ENCODE measurements at regions not wholly inside any gene's neighbourhood (a gene's known extent, or its start where the extent isn't known, plus 50 kb on each side); places are given as distances from the start of the nearest gene placed in this dataset.
A peak's percentile ranks its signal among the peaks of the same experiment; 100 is the strongest.
"Not testable (repeated sequence)": the region's sequence is repeated elsewhere in the genome, so short reads cannot be mapped to it uniquely, and the experiment has no call there.

- DNase-seq (ENCODE audit: low spot score): no peak
Observed at GRCh38 chr14:105913221-105913620, 386.8 kb downstream of the TMEM121 start.

GRCh38 chr14:105913861-105914260 lies 387.5 kb downstream of the TMEM121 start:
- DNase-seq (ENCODE audit: low spot score): no peak

DNA sequence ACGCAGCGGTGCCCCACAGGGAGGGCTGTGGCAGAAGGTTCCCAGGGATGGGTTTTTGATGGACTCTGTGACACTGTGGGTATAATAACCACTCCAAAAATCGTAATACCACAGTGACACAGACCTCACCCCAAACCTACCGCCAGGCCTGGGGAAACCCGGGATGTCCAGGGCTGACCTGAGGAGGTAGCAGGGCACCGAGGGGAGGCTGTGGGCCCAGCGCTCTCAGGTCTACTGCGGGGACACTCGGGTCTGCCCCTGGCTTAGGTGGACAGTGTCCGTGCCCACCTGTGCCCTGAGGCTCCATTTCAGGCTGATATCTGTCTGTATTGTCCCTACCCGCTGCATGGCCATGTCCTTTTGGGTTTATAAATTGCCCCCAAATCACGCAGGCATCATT lies 387.9 kb downstream of the TMEM121 start:
- not testable (repeated sequence) for DNase-seq (ENCODE audit: low spot score)

GRCh38 chr14:105914738-105915385 lies 388.5 kb downstream of the TMEM121 start:
- DNase-seq (ENCODE audit: low spot score): no peak

DNA sequence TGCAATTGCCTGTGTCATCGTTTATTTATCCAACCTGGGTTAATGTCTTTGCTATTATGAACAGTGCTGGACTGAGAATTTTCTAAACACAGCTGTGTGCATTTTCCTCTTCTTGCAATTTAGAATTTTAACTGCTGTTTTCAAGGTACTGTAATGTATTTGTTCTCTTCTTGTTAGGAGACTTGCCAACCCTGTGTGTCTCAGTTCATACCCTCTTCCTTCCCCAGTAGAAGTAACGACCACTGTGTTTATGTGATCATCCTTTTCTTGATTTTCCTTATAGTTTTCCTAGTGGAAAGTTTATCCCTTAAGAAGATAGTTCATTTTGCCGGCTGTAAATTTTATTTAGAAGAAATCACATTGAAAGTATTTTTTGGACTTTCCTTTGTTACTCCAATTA lies 389.2 kb downstream of the TMEM121 start:
- not testable (repeated sequence) for DNase-seq (ENCODE audit: low spot score)

- not testable (repeated sequence) for DNase-seq (ENCODE audit: low spot score)
Observed at GRCh38 chr14:105917136-105917932, 391.0 kb downstream of the TMEM121 start.

GRCh38 chr14:105917933-105918436 lies 391.6 kb downstream of the TMEM121 start:
- DNase-seq (ENCODE audit: low spot score): no peak

DNA sequence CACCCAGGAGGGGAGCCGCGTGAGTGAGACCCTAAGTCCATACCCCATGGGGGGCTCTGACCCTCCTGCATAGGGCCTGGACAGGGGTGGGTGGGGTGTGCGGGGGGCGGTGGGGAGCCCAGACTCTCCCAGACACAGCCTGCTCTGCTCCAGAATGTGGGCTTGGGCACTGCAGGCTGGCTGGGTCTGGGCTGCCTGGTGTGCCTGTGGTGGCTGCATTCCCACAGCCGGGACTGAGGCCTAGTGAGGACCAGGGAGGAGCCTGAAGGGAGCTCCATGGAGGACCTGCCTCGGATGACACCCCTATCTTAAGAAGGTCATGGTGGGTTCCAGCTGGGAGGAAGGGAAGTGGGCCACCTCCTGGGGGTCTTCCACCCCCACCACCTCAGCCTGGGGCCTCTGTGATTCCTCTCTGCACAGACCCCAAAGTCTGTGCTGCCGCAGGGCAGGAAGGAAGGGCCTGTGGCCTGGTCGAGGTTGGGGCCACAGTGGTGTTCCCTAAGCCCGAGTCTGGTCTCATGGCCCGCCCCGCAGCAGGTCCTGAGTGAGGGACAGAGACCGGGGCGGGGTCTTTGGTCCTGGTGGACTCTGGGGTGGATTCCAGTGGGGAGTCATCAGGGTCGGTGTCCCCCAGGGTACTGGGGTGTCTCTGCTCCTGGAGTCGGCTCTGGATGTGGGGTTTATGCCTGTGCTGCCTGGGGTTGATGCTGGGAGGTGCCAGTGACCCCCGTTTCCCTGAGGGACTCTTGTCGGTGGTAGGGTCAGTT lies 392.3 kb downstream of the TMEM121 start:
- no peak for DNase-seq (ENCODE audit: low spot score)

GRCh38 chr14:105919458-105920150 lies 393.2 kb downstream of the TMEM121 start:
- DNase-seq (ENCODE audit: low spot score): no peak

DNA sequence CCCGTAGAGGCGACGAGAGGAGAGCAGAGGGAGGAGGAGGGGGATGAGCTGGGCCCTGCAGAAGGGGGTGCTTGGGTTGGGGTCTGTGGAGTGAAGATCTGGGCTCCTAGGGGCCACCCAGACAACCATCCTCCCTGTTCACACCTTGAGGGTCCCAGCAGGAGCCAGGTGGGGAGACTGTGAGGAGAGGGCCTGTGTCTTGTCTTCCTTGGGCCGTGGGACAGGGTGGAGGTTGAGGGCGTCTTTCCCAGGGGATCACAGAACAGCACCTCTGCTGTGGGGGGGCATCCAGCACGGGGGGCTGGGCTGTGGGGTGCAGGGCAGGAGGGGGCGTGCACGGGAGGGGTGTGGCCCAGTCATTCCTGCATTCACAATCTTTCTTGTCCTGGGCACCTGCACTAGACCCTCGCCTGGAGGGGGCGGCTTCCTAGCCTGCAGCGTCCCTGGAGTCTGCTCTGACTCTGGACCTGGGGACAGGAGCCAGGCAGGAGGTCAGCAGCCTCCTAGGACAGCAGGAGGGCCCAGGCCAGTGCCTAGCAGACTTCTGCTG lies 393.8 kb downstream of the TMEM121 start:
- not testable (repeated sequence) for DNase-seq (ENCODE audit: low spot score)

DNA sequence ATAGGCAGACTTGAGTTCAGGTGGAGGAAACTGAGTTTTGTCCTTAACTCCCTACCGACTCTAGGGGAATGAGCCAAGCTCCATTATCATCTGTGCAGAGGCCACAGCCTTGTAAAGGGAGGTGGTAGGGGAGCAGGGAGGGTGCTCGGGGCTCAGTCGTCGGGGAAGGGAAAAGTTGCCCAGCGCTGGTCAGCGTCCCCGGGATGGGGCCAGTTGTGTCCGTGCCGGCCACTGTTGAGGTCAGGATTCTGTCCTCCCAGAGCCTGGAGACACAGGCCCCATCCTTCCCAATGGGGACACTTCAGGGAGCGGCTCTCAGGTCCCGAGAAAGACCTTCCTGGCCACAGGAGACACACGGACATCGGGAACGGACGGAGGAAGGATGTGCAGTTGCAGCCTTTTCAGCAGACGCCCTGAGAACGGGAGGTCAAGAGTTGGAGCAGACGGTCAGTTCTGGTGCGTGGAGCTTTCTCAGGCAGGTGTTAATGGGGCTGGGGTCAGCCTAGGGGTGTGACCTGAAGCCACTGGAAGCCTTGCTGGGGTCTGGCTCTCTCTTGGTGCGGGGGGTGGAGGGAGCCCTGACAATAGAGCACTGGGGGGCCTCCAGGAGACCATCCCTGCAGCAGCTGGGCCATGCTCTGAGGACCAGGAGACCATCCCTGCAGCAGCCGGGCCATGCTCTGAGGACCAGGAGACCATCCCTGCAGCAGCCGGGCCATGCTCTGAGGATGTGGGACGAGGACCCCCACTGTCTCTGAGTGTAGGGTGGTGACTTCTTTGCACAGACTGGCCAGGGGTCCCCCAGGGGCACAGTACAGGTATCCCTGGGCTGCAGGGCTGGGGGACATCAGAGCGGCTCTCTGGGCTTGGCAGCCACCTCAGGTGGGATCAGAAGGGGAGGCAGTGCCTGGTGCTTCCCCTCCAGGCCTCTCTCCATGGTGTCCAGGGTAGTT lies 394.7 kb downstream of the TMEM121 start:
- DNase-seq (ENCODE audit: low spot score): not testable (repeated sequence)

DNA sequence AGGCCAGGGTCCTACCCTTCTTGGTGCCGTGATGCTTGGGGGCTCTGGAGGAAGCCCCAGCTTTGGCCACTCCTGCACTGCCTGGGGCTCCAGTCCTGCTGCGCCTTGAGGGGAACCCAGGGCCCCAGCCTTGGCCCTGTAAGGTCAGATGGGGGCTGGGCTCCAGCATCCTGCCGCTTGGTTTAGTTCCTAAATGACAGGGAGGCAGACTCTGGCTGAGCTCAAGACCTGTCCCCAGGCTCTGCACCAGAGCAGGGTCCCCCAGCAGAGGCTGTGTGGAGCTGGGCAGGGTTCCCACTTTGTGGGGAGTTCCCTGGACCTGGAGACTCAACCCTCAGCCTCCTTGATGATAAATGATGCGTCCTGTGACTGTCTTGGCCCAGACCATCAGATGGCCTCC lies 395.4 kb downstream of the TMEM121 start:
- not testable (repeated sequence) for DNase-seq (ENCODE audit: low spot score)

- DNase-seq (ENCODE audit: low spot score): not testable (repeated sequence)
Observed at GRCh38 chr14:105923520-105924191, 397.3 kb downstream of the TMEM121 start.

DNA sequence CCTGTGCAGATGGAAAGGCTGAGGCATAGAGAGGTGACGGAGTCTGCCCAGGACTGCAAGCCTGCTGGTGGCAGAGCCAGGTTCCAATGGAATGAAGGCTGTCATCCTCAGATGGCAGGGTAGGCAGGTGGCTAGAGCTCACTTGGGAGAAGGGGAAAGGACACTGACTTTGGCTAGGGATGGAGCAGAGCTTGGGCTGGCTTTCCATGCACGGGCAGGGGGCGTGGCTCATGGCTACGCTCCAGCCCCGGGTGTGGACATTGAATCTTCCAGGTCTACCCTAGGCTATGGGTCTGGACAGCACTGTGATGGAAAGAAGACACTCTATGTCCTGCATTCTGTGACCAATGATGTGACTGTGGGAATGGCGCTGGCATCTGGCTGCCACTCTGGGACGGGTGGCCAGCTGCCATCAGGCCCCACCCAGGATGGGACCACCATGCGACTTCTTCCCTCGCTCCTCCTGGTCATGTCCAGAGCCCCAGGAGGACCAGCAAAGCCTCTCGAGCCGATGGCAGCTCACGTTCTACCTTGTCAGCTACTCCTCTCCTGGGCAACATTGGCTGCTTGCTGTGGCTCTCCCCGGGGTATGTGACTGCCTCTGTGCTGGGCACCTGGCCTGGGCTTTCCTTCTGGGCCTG lies 398.7 kb downstream of the TMEM121 start:
- peak; percentile 74 for DNase-seq (ENCODE audit: low spot score)

DNA sequence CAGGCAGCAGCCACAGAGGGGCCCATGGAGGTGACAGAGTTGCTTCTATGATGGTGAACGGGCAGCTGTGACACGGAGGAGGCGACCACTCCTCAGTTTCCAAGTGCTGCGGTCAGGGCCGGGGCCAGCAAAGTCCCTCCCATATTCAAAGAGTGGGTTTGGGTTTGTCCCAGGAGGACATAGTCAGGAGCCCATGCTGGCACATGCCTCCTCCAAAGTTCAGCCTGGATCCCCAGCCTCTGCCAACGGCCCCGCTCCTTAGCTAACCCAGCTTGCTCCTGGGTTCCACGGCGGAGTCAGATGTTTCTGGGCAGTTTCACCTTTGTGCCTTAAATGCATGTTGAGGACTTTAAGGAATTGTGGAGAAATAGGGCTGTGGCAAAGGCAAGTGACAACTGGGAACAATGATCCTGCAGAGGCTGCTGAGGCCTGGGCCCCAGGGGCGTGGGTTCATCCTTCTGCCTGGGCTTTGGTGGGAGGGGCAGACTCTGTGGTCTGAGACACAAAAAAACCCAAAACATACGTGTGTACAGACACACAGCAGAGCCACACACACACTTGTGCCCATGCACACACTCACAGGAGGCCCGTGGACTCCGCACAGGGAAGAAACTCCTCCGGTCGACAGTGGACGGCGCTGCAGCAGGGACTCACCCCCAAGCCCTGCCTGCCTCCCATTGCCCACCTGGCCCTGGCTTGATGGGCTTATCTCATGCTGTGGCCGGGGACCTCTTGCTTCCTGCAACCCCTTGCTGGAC lies 399.4 kb downstream of the TMEM121 start:
- peak; percentile 79 for DNase-seq (ENCODE audit: low spot score)

GRCh38 chr14:105926373-105927095 lies 400.2 kb downstream of the TMEM121 start:
- peak; percentile 81 for DNase-seq (ENCODE audit: low spot score)

Measured in mesenteric fat pad (tissue), 1 donor.